HepG2 (cell line): ENCODE measurements at regions not wholly inside any gene's neighbourhood (a gene's known extent, or its start where the extent isn't known, plus 50 kb on each side); places are given as distances from the start of the nearest gene placed in this dataset.

Experiments
- ATAC-seq: fragments of 200-7000 bp; cut with Tn5 transposase; 3 replicates; pipeline ENCODE4 v1.9.1; 2020; ENCODE audit warnings: mild to moderate bottlenecking, moderate library complexity
- BruUV-seq: library from RNA; stranded (reverse); fragments of 400-500 nt; replicated peaks from 2 replicates; lab custom pipeline; 2021; lab: Mats Ljungman, UMichigan
- CTCF ChIA-PET: fragments of 300-600 bp; formaldehyde crosslinking; extraction: SDS; loops from one replicate; lab custom pipeline; 2021; ENCODE audit warnings: low total read pairs, inconsistent platforms, low intra/inter-chr PET ratio; lab: Yijun Ruan, JAX
- POLR2A ChIA-PET: fragments of 350-600 bp; sonication (Branson Sonifier 250); formaldehyde crosslinking; loops from one replicate; lab custom pipeline; 2020; ENCODE audit warnings: antibody characterized with exemption, inconsistent platforms; lab: Yijun Ruan, JAX
- DNase-seq: peaks from one replicate; pipeline ENCODE4 v3.0.0-alpha.2; 2015; ENCODE audit warnings: low spot score
- FAIRE-seq: peaks from 3 replicates; lab custom pipeline; 2011; peaks lifted over from hg19 to GRCh38; lab: Jason Lieb, UNC
- H2AFZ ChIP-seq: one replicate; pipeline ENCODE4 v1.6.1; 2011; ENCODE audit warnings: low read length, inconsistent platforms
- H3K27ac ChIP-seq: fragments of 300-600 bp; 3 replicates; pipeline ENCODE4 v1.8.0; 2011; ENCODE audit warnings: mixed run types, mild to moderate bottlenecking, mixed read lengths, low read length, inconsistent platforms; ENCODE audit not compliant: insufficient read depth; ENCODE audit errors: extremely low read length
- H3K27me3 ChIP-seq, 2 experiments: fragments of 200-600 bp in 1 of 2; 2 replicates in 1 of 2; 3 replicates in 1 of 2; pipeline versions ENCODE4 v1.6.0 to v1.8.0; 2011; ENCODE audit warnings: low read length in 2 of 2, mild to moderate bottlenecking in 2 of 2, moderate library complexity in 2 of 2, inconsistent platforms in 1 of 2; ENCODE audit not compliant: insufficient read depth in 2 of 2, control insufficient read depth in 1 of 2
- H3K36me3 ChIP-seq, 2 experiments: fragments of 200-600 bp in 1 of 2; replicated peaks in 1 of 2; 2 replicates in 1 of 2; 3 replicates in 1 of 2; pipeline versions ENCODE4 v1.5.1 to v1.8.0; 2011; ENCODE audit warnings: low read length in 2 of 2, inconsistent platforms in 1 of 2; ENCODE audit not compliant: insufficient read depth in 2 of 2, control insufficient read depth in 1 of 2
- H3K4me1 ChIP-seq: 2 replicates; pipeline ENCODE4 v1.5.1; 2012; ENCODE audit warnings: low read length, inconsistent platforms; ENCODE audit not compliant: insufficient read depth
- H3K4me2 ChIP-seq: 2 replicates; pipeline ENCODE4 v1.6.0; 2011; ENCODE audit warnings: low read depth, low read length, inconsistent platforms
- H3K4me3 ChIP-seq, 3 experiments: fragments of 200-600 bp in 1 of 3; sonication (generic), shearing (Covaris generic) in 1 of 3; replicated peaks in 1 of 3; 2 replicates each; pipeline ENCODE4 v1.5.1; 2011 to 2016; ENCODE audit warnings: low read length in 3 of 3, inconsistent platforms in 2 of 3, low read depth in 2 of 3, mild to moderate bottlenecking in 2 of 3, control low read depth in 1 of 3, mixed read lengths in 1 of 3; ENCODE audit not compliant: insufficient read depth in 1 of 3
- H3K79me2 ChIP-seq: one replicate; pipeline ENCODE4 v1.6.1; 2011; ENCODE audit warnings: low read length, inconsistent platforms; ENCODE audit not compliant: insufficient read depth
- H3K9ac ChIP-seq: 2 replicates; pipeline ENCODE4 v1.6.0; 2011; ENCODE audit warnings: mild to moderate bottlenecking, low read depth, low read length, inconsistent platforms; ENCODE audit not compliant: insufficient read depth
- H3K9me3 ChIP-seq: 2 replicates; pipeline ENCODE4 v1.5.1; 2012; ENCODE audit warnings: mild to moderate bottlenecking, low read length
- H4K20me1 ChIP-seq: 2 replicates; pipeline ENCODE4 v1.6.0; 2011; ENCODE audit warnings: inconsistent platforms, mild to moderate bottlenecking, low read length, moderate library complexity; ENCODE audit not compliant: insufficient read depth
- E2F1 ChIP-seq: sonication (generic); formaldehyde crosslinking; IDR thresholded peaks from 2 replicates; pipeline ENCODE4 v1.5.0; 2020; ENCODE audit warnings: missing genetic modification reagents
- IRX3 ChIP-seq: sonication (generic); formaldehyde crosslinking; IDR thresholded peaks from 2 replicates; pipeline ENCODE4 v1.8.1; 2023; ENCODE audit warnings: mild to moderate bottlenecking, low read depth, missing genetic modification reagents, borderline replicate concordance
- NFIB ChIP-seq: sonication (generic); formaldehyde crosslinking; IDR thresholded peaks from 2 replicates; pipeline ENCODE4 v1.9.0; 2021; ENCODE audit warnings: missing genetic modification reagents, mild to moderate bottlenecking, borderline replicate concordance
- SIN3A ChIP-seq: IDR thresholded peaks from 2 replicates; pipeline ENCODE4 v1.6.1; 2011; ENCODE audit warnings: low read depth, mild to moderate bottlenecking, control low read depth, low read length, borderline replicate concordance
- SIN3B ChIP-seq: fragments of 150-350 bp; IDR thresholded peaks from 2 replicates; pipeline ENCODE4 v1.6.1; 2014; ENCODE audit warnings: low read length
- SOX6 ChIP-seq, 2 experiments: fragments of 450-650 bp in 1 of 2; sonication (generic) in 1 of 2; formaldehyde crosslinking in 1 of 2; IDR thresholded peaks; 2 replicates each; pipeline versions ENCODE4 v1.4.0 to v1.6.1; 2017 to 2020; ENCODE audit warnings: antibody characterized with exemption in 1 of 2, mild to moderate bottlenecking in 1 of 2, missing genetic modification reagents in 1 of 2
- ZNF44 ChIP-seq: sonication (generic); formaldehyde crosslinking; IDR thresholded peaks from 2 replicates; pipeline ENCODE4 v1.5.1; 2020; ENCODE audit warnings: mild to moderate bottlenecking, missing genetic modification reagents
- WGBS: methylation state at CpG from one replicate; pipeline ENCODE4 v1.1.6; 2017; ENCODE audit warnings: low lambda C conversion rate; 5-methylcytosine and 5-hydroxymethylcytosine counted together
- in situ Hi-C: cut with HindIII; loops from 2 replicates; pipeline ENCODE4 v1.10.0; 2017; ENCODE audit warnings: low pct_unique_long_range_greater_than_20kb; ENCODE audit not compliant: extremely low pct_ligation_motif_present
- intact Hi-C: fragments of 100-400 bp; cut with micrococcal nuclease; formaldehyde crosslinking; loops from one replicate; pipeline ENCODE4 v1.10.0; 2022; ENCODE audit not compliant: unreplicated experiment
- TF ChIP-seq, protein P1 (sequence below): sonication (generic); formaldehyde crosslinking; IDR thresholded peaks from 2 replicates; pipeline ENCODE4 v1.5.0; 2020; ENCODE audit warnings: mild to moderate bottlenecking, missing genetic modification reagents

DNA sequence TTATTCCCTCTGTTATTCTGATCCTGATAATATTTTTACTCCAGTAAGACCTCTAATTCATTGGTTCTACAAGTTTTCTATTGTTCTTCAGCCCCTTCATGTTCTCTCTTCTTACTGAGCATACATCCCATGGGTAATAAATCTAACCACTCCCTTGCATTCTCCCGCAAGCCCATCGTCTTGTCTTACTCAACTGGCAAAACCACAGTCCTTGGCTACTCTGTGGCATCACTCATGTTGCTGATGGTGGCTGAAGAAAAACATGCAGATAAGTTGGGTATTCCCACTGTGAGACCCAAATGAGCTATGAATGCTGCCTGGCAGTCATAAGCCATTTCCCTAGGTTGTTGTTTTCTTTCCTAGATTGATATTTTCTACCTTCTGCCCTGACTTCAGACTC lies 402.2 kb upstream of the AADAT start (continued):
- no peak for TF ChIP-seq E2F1
- TF ChIP-seq SOX6 (IDR thresholded peaks at IDR 0.05) = no peak
- TF ChIP-seq SOX6 (CRISPR knock-in tag; IDR thresholded peaks at IDR 0.05) = no peak
- TF ChIP-seq SIN3A = no peak

DNA sequence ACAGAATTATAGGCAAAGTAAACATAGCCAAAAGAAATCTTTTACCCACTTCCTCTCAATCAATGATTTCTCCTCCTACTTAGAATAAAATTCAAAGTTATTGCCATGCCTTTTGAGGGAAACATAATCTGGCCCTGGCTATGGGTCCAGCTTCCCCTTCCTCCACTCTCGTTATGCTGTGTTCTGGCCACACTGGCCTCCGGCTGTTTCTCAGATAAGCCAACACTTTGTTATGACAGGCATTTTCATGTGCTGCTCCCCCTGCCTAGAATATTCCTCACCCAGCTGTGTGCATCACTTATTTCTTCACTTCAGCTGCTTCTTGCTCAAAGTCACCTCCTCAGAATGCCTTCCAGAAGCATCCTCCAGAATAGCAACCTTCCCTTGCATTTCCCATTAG lies 386.6 kb upstream of the AADAT start:
- 3% methylated on average over 2 of the region's 2 CpGs for WGBS
- POLR2A ChIA-PET = no interaction called here

More for the DNA sequence above, 386.6 kb upstream of the AADAT start:
- ATAC-seq (no peak), FAIRE-seq (no peak), DNase-seq (no peak)
- no TSS peak for BruUV-seq
- no peak overlapping the region for H3K27ac ChIP-seq
- in situ Hi-C loops (no loop called here), intact Hi-C loops (no loop called here)
- H4K20me1 ChIP-seq = no peaks in the 10 kb centered on the region
- H3K9ac ChIP-seq = no peak overlapping the region
- no peaks in the 10 kb centered on the region for H3K27me3 ChIP-seq
- H3K4me1 ChIP-seq = no peaks in the 10 kb centered on the region
- no peaks in the 10 kb centered on the region for H3K36me3 ChIP-seq
- no peak overlapping the region for H3K4me2 ChIP-seq
- TF ChIP-seq NFIB (CRISPR knock-in tag) (no peak), ZNF44 (no peak), IRX3 (CRISPR knock-in tag) (no peak), SIN3B (no peak)
- TF ChIP-seq, protein P1, sequence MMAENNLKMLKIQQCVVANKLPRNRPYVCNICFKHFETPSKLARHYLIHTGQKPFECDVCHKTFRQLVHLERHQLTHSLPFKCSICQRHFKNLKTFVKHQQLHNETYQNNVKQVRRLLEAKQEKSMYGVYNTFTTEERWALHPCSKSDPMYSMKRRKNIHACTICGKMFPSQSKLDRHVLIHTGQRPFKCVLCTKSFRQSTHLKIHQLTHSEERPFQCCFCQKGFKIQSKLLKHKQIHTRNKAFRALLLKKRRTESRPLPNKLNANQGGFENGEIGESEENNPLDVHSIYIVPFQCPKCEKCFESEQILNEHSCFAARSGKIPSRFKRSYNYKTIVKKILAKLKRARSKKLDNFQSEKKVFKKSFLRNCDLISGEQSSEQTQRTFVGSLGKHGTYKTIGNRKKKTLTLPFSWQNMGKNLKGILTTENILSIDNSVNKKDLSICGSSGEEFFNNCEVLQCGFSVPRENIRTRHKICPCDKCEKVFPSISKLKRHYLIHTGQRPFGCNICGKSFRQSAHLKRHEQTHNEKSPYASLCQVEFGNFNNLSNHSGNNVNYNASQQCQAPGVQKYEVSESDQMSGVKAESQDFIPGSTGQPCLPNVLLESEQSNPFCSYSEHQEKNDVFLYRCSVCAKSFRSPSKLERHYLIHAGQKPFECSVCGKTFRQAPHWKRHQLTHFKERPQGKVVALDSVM (CRISPR knock-in tag) = no peak
- TF ChIP-seq, all 625 proteins: peak for 0
- no peak overlapping the region for H2AFZ ChIP-seq
- H3K9me3 ChIP-seq = no peaks in the 10 kb centered on the region; the same call in 1 of the 2 replicates
- H3K4me3 ChIP-seq = no peak overlapping the region
- H3K79me2 ChIP-seq = no peaks in the 10 kb centered on the region
- CTCF ChIA-PET = no interaction called here
